Amniotic epithelial cell (primary cell): ENCODE measurements at regions not wholly inside any gene's neighbourhood (a gene's known extent, or its start where the extent isn't known, plus 50 kb on each side); places are given as distances from the start of the nearest gene placed in this dataset.
A peak's percentile ranks its signal among the peaks of the same experiment; 100 is the strongest.
"Not testable (repeated sequence)": the region's sequence is repeated elsewhere in the genome, so short reads cannot be mapped to it uniquely, and the experiment has no call there.

Experiments
- DNase-seq: peaks from one replicate; pipeline ENCODE4 v3.0.0-alpha.2; 2010; ENCODE audit warnings: low read depth

- DNase-seq = no peak
Observed at GRCh38 chr9:129432297-129433154, 188.4 kb downstream of the C9orf50 start.

GRCh38 chr9:129430940-129431643, 189.8 kb downstream of the C9orf50 start:
- no peak for DNase-seq

GRCh38 chr9:129428864-129429577, 191.9 kb downstream of the C9orf50 start:
- no peak for DNase-seq

GRCh38 chr9:129427149-129427548, 193.8 kb downstream of the C9orf50 start:
- DNase-seq = no peak

GRCh38 chr9:129423755-129424154, 197.1 kb downstream of the C9orf50 start:
- not testable (repeated sequence) for DNase-seq

- no peak for DNase-seq
Observed at GRCh38 chr9:129423216-129423615, 197.7 kb downstream of the C9orf50 start.

- DNase-seq = no peak
Observed at GRCh38 chr9:129422843-129423192, 198.1 kb downstream of the C9orf50 start.

- DNase-seq = no peak
Observed at GRCh38 chr9:129422032-129422842, 198.7 kb downstream of the C9orf50 start.

GRCh38 chr9:129421371-129421770, 199.5 kb downstream of the C9orf50 start:
- DNase-seq = no peak

GRCh38 chr9:129420721-129421120, 200.2 kb downstream of the C9orf50 start:
- DNase-seq = no peak

- no peak for DNase-seq
Observed at GRCh38 chr9:129419382-129419899, 201.5 kb downstream of the C9orf50 start.

GRCh38 chr9:129418451-129418850, 202.4 kb downstream of the C9orf50 start:
- DNase-seq = no peak

GRCh38 chr9:129416821-129417539, 203.9 kb downstream of the C9orf50 start:
- DNase-seq = no peak

GRCh38 chr9:129415942-129416651, 204.8 kb downstream of the C9orf50 start:
- DNase-seq = no peak

- no peak for DNase-seq
Observed at GRCh38 chr9:129414993-129415941, 205.6 kb downstream of the C9orf50 start.

- peak; percentile 56 for DNase-seq
Observed at GRCh38 chr9:129414377-129414992, 206.4 kb downstream of the C9orf50 start.

GRCh38 chr9:129413537-129414376, 207.1 kb downstream of the C9orf50 start:
- DNase-seq = peak; percentile 92
